CD4-positive, alpha-beta T cell (primary cell): ENCODE measurements at regions not wholly inside any gene's neighbourhood (a gene's known extent, or its start where the extent isn't known, plus 50 kb on each side); places are given as distances from the start of the nearest gene placed in this dataset.

Experiments
- ATAC-seq: fragments of 200-7000 bp; cut with Tn5 transposase; one replicate; pipeline ENCODE4 v1.10.0; 2022; ENCODE audit warnings: mild to moderate bottlenecking; ENCODE audit not compliant: poor library complexity
- CTCF ChIA-PET: fragments of 350-600 bp; sonication (Branson Sonifier 250); formaldehyde crosslinking; loops from one replicate; lab custom pipeline; 2021; ENCODE audit warnings: antibody characterized with exemption, inconsistent platforms; lab: Charles Lee
- POLR2A ChIA-PET: fragments of 350-600 bp; sonication (Branson Sonifier 250); formaldehyde crosslinking; loops from one replicate; lab custom pipeline; 2021; ENCODE audit warnings: antibody characterized with exemption, inconsistent platforms; lab: Charles Lee
- DNase-seq, 14 experiments: peaks; one replicate each; pipeline ENCODE4 v3.0.0-alpha.2; 2013 to 2020; ENCODE audit warnings: mixed read lengths in 2 of 14
- H3K27ac ChIP-seq, 2 donors: one replicate each; pipeline versions ENCODE4 v1.5.1 to v1.7.0; 2013; ENCODE audit warnings: low read length in 2 of 2, low read depth in 1 of 2, mild to moderate bottlenecking in 1 of 2
- H3K27me3 ChIP-seq, 2 experiments: 1 replicate in 1 of 2; 2 replicates in 1 of 2; pipeline versions ENCODE4 v1.6.1 to v1.7.0; 2013; ENCODE audit warnings: low read length in 2 of 2, control low read depth in 1 of 2, mild to moderate bottlenecking in 1 of 2, moderate library complexity in 1 of 2; ENCODE audit not compliant: insufficient read depth in 2 of 2, control insufficient read depth in 1 of 2
- H3K36me3 ChIP-seq: one replicate; pipeline ENCODE4 v1.6.1; 2013; ENCODE audit warnings: low read length, control low read depth; ENCODE audit not compliant: insufficient read depth
- H3K4me1 ChIP-seq: one replicate; pipeline ENCODE4 v1.6.1; 2013; ENCODE audit warnings: low read length, control low read depth; ENCODE audit not compliant: insufficient read depth
- H3K4me3 ChIP-seq: one replicate; pipeline ENCODE4 v1.5.1; 2013; ENCODE audit warnings: mild to moderate bottlenecking, low read length, moderate library complexity
- H3K9me3 ChIP-seq, 2 experiments: 1 replicate in 1 of 2; 2 replicates in 1 of 2; pipeline versions ENCODE4 v1.6.1 to v1.7.0; 2013; ENCODE audit warnings: low read length in 2 of 2, mild to moderate bottlenecking in 2 of 2, control low read depth in 1 of 2, moderate library complexity in 1 of 2; ENCODE audit not compliant: control insufficient read depth in 1 of 2, insufficient read depth in 1 of 2
- H3K27ac Mint-ChIP-seq: one replicate; pipeline ENCODE4 v1.8.0; 2020; ENCODE audit warnings: mixed read lengths
- H3K27me3 Mint-ChIP-seq: one replicate; pipeline ENCODE4 v1.8.0; 2021; ENCODE audit warnings: mixed read lengths
- H3K36me3 Mint-ChIP-seq: one replicate; pipeline ENCODE4 v1.8.0; 2021; ENCODE audit warnings: low read depth, mixed read lengths
- H3K4me1 Mint-ChIP-seq: one replicate; pipeline ENCODE4 v1.8.0; 2021; ENCODE audit warnings: low read depth, mixed read lengths
- H3K4me3 Mint-ChIP-seq: one replicate; pipeline ENCODE4 v1.8.0; 2020; ENCODE audit warnings: mild to moderate bottlenecking, mixed read lengths
- H3K9me3 Mint-ChIP-seq: one replicate; pipeline ENCODE4 v1.8.0; 2020; ENCODE audit warnings: mixed read lengths
- intact Hi-C, 2 experiments: fragments of 100-400 bp; cut with DNase I in 1 of 2; cut with micrococcal nuclease in 1 of 2; formaldehyde crosslinking; loops; one replicate each; pipeline versions ENCODE4 v1.15.1 to v1.9.0; 2023 to 2025; cut with DNase I, micrococcal nuclease
- TF ChIP-seq, protein P1 (sequence below): fragments of 200-600 bp; IDR thresholded peaks from one replicate; pipeline ENCODE4 v1.8.0; 2022; ENCODE audit warnings: antibody characterized with exemption, mild to moderate bottlenecking

DNA sequence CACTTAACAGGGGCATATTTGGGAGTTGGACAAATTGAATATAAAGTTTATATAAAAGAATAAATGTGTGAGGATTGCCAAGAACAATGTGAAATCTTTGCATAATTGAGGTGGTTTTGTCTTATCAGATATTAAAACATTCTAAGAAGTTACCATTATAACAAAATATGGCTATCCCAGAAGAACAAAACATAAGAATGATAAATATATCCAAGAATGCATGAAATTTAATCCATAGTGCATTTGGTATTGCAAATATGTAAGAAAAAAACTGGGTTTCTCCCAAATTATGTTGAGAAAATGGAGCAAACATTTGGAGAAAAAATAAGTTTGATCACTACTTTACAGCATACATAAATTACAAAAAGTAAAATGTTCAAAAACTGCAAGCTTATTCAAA is 562.4 kb downstream of the RNF144A start:
- Mint-ChIP-seq H3K4me1 (peaks cover 5% of the 10 kb centered on the region), H3K27ac (no peak overlapping the region), H3K4me3 (no peak overlapping the region), H3K9me3 (peaks cover 4% of the 10 kb centered on the region), H3K36me3 (no peaks in the 10 kb centered on the region), H3K27me3 (no peaks in the 10 kb centered on the region)
- Histone ChIP-seq H3K27ac (no peak overlapping the region), H3K4me1 (no peaks in the 10 kb centered on the region), H3K9me3 (no peaks in the 10 kb centered on the region), H3K27me3 (no peaks in the 10 kb centered on the region), H3K36me3 (no peaks in the 10 kb centered on the region), H3K4me3 (no peak overlapping the region)
- TF ChIP-seq, protein P1, sequence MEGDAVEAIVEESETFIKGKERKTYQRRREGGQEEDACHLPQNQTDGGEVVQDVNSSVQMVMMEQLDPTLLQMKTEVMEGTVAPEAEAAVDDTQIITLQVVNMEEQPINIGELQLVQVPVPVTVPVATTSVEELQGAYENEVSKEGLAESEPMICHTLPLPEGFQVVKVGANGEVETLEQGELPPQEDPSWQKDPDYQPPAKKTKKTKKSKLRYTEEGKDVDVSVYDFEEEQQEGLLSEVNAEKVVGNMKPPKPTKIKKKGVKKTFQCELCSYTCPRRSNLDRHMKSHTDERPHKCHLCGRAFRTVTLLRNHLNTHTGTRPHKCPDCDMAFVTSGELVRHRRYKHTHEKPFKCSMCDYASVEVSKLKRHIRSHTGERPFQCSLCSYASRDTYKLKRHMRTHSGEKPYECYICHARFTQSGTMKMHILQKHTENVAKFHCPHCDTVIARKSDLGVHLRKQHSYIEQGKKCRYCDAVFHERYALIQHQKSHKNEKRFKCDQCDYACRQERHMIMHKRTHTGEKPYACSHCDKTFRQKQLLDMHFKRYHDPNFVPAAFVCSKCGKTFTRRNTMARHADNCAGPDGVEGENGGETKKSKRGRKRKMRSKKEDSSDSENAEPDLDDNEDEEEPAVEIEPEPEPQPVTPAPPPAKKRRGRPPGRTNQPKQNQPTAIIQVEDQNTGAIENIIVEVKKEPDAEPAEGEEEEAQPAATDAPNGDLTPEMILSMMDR = no peak
- CTCF ChIA-PET = no interaction called here
- POLR2A ChIA-PET = no interaction called here
- intact Hi-C loops = no loop called here
- DNase-seq = no peak
- ATAC-seq = no peak

DNA sequence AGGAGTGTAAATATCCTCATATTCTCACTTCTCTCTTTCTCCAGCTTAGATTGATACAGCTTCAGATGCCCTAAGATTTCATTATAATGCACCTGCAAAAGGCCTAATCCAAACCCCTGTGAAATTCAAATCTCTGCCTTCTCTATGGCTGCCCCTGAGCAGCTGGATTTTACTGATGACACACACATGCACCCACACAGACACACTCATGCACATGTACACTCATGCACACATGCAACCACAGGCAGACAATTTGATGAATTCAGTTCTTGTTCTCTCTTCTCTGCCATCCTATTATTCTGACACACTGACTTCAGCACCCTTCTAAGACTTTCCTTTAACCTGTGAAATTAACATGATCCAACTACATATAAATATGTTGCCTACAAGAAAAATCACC is 563.2 kb downstream of the RNF144A start:
- H3K27me3 ChIP-seq = no peaks in the 10 kb centered on the region
- H3K4me3 ChIP-seq = no peak overlapping the region
- H3K27ac ChIP-seq = no peak overlapping the region
- no peaks in the 10 kb centered on the region for H3K36me3 ChIP-seq
- POLR2A ChIA-PET = no interaction called here
- Mint-ChIP-seq H3K4me1 (peaks cover 5% of the 10 kb centered on the region), H3K36me3 (no peaks in the 10 kb centered on the region), H3K4me3 (no peak overlapping the region), H3K27me3 (no peaks in the 10 kb centered on the region), H3K27ac (no peak overlapping the region), H3K9me3 (peaks cover 4% of the 10 kb centered on the region)
- intact Hi-C loops = no loop called here
- CTCF ChIA-PET = no interaction called here
- DNase-seq (no peak), ATAC-seq (no peak)
- TF ChIP-seq, protein P1 = no peak
- no peaks in the 10 kb centered on the region for H3K4me1 ChIP-seq
- H3K9me3 ChIP-seq = no peaks in the 10 kb centered on the region

DNA sequence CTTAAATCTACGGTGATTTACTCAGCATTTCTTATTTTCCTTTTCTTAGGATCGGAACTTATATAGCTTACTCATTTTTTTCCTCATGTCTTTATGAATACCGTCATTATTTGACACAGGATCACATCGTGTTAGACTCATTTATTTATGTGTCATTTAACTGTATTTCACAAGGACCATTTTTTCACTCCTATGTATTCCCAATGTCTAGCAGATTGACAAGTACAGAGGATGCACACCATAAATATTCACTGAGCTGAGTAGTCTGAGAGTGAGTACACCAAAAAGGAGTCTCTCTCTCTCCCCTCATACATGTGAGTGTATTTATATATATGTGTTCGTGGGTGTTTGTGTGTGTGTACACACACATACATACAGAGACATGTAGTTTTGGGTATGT is 573.5 kb downstream of the RNF144A start:
- intact Hi-C loops = no loop called here
- Histone ChIP-seq H3K4me3 (no peak overlapping the region), H3K27ac (no peak overlapping the region), H3K9me3 (peaks cover 0 to 6% of the 10 kb centered on the region in 2 experiments), H3K36me3 (no peaks in the 10 kb centered on the region), H3K27me3 (no peaks in the 10 kb centered on the region), H3K4me1 (no peaks in the 10 kb centered on the region)
- Mint-ChIP-seq H3K9me3 (peaks cover 2% of the 10 kb centered on the region), H3K4me1 (no peaks in the 10 kb centered on the region), H3K27me3 (no peaks in the 10 kb centered on the region), H3K4me3 (no peak overlapping the region), H3K36me3 (no peaks in the 10 kb centered on the region), H3K27ac (no peak overlapping the region)
- ATAC-seq = no peak
- DNase-seq = no peak
- ChIA-PET CTCF (no interaction called here), POLR2A (no interaction called here)
- TF ChIP-seq, protein P1 = no peak
